H9 (cell line): ENCODE measurements at regions not wholly inside any gene's neighbourhood (a gene's known extent, or its start where the extent isn't known, plus 50 kb on each side); places are given as distances from the start of the nearest gene placed in this dataset.

Experiments
- DNase-seq: peaks from one replicate; pipeline ENCODE4 v3.0.0-alpha.2; 2017
- H2AFZ ChIP-seq: one replicate; pipeline ENCODE4 v1.6.1; 2013; ENCODE audit warnings: mild to moderate bottlenecking, low read length, control low read depth, moderate library complexity
- H2AK5ac ChIP-seq: 2 replicates; pipeline ENCODE4 v1.6.1; 2013; ENCODE audit warnings: low read length, control low read depth, mixed read lengths; ENCODE audit not compliant: insufficient read length
- H2BK120ac ChIP-seq: one replicate; pipeline ENCODE4 v1.6.1; 2013; ENCODE audit warnings: low read depth, mild to moderate bottlenecking, low read length, control low read depth, inconsistent platforms; ENCODE audit not compliant: poor library complexity, severe bottlenecking
- H2BK12ac ChIP-seq: 2 replicates; pipeline ENCODE4 v1.6.1; 2013; ENCODE audit warnings: low read length, control low read depth, mixed read lengths, low read depth; ENCODE audit not compliant: insufficient read length
- H2BK15ac ChIP-seq: 2 replicates; pipeline ENCODE4 v1.6.1; 2013; ENCODE audit warnings: low read depth, low read length, control low read depth
- H2BK20ac ChIP-seq: one replicate; pipeline ENCODE4 v1.6.1; 2013; ENCODE audit warnings: low read depth, mild to moderate bottlenecking, low read length, control low read depth, inconsistent platforms; ENCODE audit not compliant: poor library complexity, severe bottlenecking
- H2BK5ac ChIP-seq: 2 replicates; pipeline ENCODE4 v1.6.1; 2013; ENCODE audit warnings: low read length, control low read depth, mixed read lengths; ENCODE audit not compliant: insufficient read length
- H3K14ac ChIP-seq: 2 replicates; pipeline ENCODE4 v1.6.1; 2013; ENCODE audit warnings: low read length, control low read depth; ENCODE audit not compliant: insufficient read depth
- H3K18ac ChIP-seq: 2 replicates; pipeline ENCODE4 v1.6.1; 2013; ENCODE audit warnings: low read depth, mild to moderate bottlenecking, mixed read lengths, low read length, control low read depth; ENCODE audit not compliant: insufficient read length
- H3K23ac ChIP-seq: 2 replicates; pipeline ENCODE4 v1.6.1; 2013; ENCODE audit warnings: low read length, control low read depth, mixed read lengths, low read depth; ENCODE audit not compliant: insufficient read length
- H3K23me2 ChIP-seq: 2 replicates; pipeline ENCODE4 v1.6.1; 2013; ENCODE audit warnings: low read depth, mild to moderate bottlenecking, mixed read lengths, low read length, control low read depth; ENCODE audit not compliant: insufficient read length, poor library complexity, severe bottlenecking
- H3K27ac ChIP-seq: 2 replicates; pipeline ENCODE4 v1.5.1; 2013; ENCODE audit warnings: low read length, control low read depth, mixed read lengths, low read depth; ENCODE audit not compliant: insufficient read length
- H3K27me3 ChIP-seq: 2 replicates; pipeline ENCODE4 v1.6.1; 2013; ENCODE audit warnings: low read length, control low read depth, inconsistent platforms; ENCODE audit not compliant: insufficient read depth
- H3K4ac ChIP-seq: 2 replicates; pipeline ENCODE4 v1.6.1; 2013; ENCODE audit warnings: low read depth, mild to moderate bottlenecking, control low read depth, inconsistent platforms, low read length, moderate library complexity
- H3K4me1 ChIP-seq: 2 replicates; pipeline ENCODE4 v1.6.1; 2013; ENCODE audit warnings: low read length, control low read depth, inconsistent platforms; ENCODE audit not compliant: insufficient read depth
- H3K4me2 ChIP-seq: 2 replicates; pipeline ENCODE4 v1.6.1; 2013; ENCODE audit warnings: low read length, control low read depth, mixed read lengths; ENCODE audit not compliant: insufficient read length, insufficient read depth
- H3K56ac ChIP-seq: 2 replicates; pipeline ENCODE4 v1.6.1; 2013; ENCODE audit warnings: low read depth, mild to moderate bottlenecking, mixed read lengths, low read length, control low read depth; ENCODE audit not compliant: insufficient read length
- H3K79me1 ChIP-seq: 2 replicates; pipeline ENCODE4 v1.6.1; 2013; ENCODE audit warnings: low read depth, mild to moderate bottlenecking, moderate library complexity, low read length, control low read depth, inconsistent platforms; ENCODE audit not compliant: insufficient read depth, poor library complexity, severe bottlenecking
- H3K79me2 ChIP-seq: 2 replicates; pipeline ENCODE4 v1.6.1; 2013; ENCODE audit warnings: low read length, control low read depth, inconsistent platforms; ENCODE audit not compliant: insufficient read depth
- H3K9ac ChIP-seq: 2 replicates; pipeline ENCODE4 v1.6.1; 2013; ENCODE audit warnings: low read length, control low read depth, mixed read lengths; ENCODE audit not compliant: insufficient read length; ENCODE audit errors: extremely low read depth
- H3K9me3 ChIP-seq: one replicate; pipeline ENCODE4 v1.6.1; 2013; ENCODE audit warnings: low read depth, low read length, inconsistent platforms; ENCODE audit not compliant: control insufficient read depth
- H3T11ph ChIP-seq: one replicate; pipeline ENCODE4 v1.6.1; 2013; ENCODE audit warnings: mild to moderate bottlenecking, low read length, control low read depth, inconsistent platforms
- H4K20me1 ChIP-seq: one replicate; pipeline ENCODE4 v1.6.1; 2013; ENCODE audit not compliant: control insufficient read depth, insufficient read length, insufficient read depth
- H4K5ac ChIP-seq: 2 replicates; pipeline ENCODE4 v1.6.1; 2013; ENCODE audit warnings: low read depth, mild to moderate bottlenecking, mixed read lengths, low read length, control low read depth; ENCODE audit not compliant: insufficient read length
- H4K8ac ChIP-seq: replicated peaks from 2 replicates; pipeline ENCODE4 v1.6.1; 2013; ENCODE audit warnings: low read length, control low read depth, mixed read lengths, low read depth; ENCODE audit not compliant: insufficient read length
- H4K91ac ChIP-seq: 2 replicates; pipeline ENCODE4 v1.6.1; 2013; ENCODE audit warnings: low read depth, mild to moderate bottlenecking, moderate library complexity, mixed read lengths, low read length, control low read depth; ENCODE audit not compliant: insufficient read length
- H3K27ac Mint-ChIP-seq, 3 experiments: 2 replicates in 2 of 3; 3 replicates in 1 of 3; pipeline ENCODE4 v1.8.0; 2020 to 2021; ENCODE audit warnings: mixed read lengths in 3 of 3, mild to moderate bottlenecking in 1 of 3, moderate library complexity in 1 of 3
- H3K27me3 Mint-ChIP-seq: 2 replicates; pipeline ENCODE4 v1.8.0; 2021; ENCODE audit warnings: low read depth, mild to moderate bottlenecking, moderate library complexity, mixed read lengths
- H3K36me3 Mint-ChIP-seq, 3 experiments: 2 replicates in 2 of 3; 3 replicates in 1 of 3; pipeline ENCODE4 v1.8.0; 2020 to 2021; ENCODE audit warnings: low read depth in 3 of 3, mixed read lengths in 3 of 3; ENCODE audit not compliant: insufficient read depth in 1 of 3
- H3K4me1 Mint-ChIP-seq, 2 experiments: 2 replicates each; pipeline ENCODE4 v1.8.0; 2020; ENCODE audit warnings: mixed read lengths in 2 of 2
- H3K4me3 Mint-ChIP-seq, 2 experiments: 2 replicates in 1 of 2; 3 replicates in 1 of 2; pipeline ENCODE4 v1.8.0; 2020 to 2021; ENCODE audit warnings: mild to moderate bottlenecking in 2 of 2, mixed read lengths in 2 of 2, moderate library complexity in 1 of 2
- H3K9me3 Mint-ChIP-seq, 2 experiments: 2 replicates in 1 of 2; 3 replicates in 1 of 2; pipeline ENCODE4 v1.8.0; 2020; ENCODE audit warnings: mild to moderate bottlenecking in 2 of 2, mixed read lengths in 2 of 2, moderate library complexity in 1 of 2
- TF ChIP-seq, protein P1 (sequence below): fragments of 200-600 bp; sonication (generic); conservative IDR thresholded peaks from 3 replicates; pipeline ENCODE4 v1.8.0; 2021; ENCODE audit warnings: antibody characterized with exemption, mild to moderate bottlenecking

- no peak overlapping the region; a peak in 1 of 7 replicates for H3K27ac Mint-ChIP-seq
- no peak for DNase-seq
Observed at GRCh38 chr2:35408320-35408719, 947.3 kb upstream of the CRIM1 start.

More at GRCh38 chr2:35408320-35408719, 947.3 kb upstream of the CRIM1 start:
- H3K4me1 ChIP-seq = no peaks in the 10 kb centered on the region
- no peaks in the 10 kb centered on the region; a peak in 1 of 5 replicates for H3K9me3 Mint-ChIP-seq
- no peaks in the 10 kb centered on the region for H3K36me3 Mint-ChIP-seq
- H3K4ac ChIP-seq = no peak overlapping the region
- H3K79me2 ChIP-seq = no peaks in the 10 kb centered on the region
- H3K4me3 Mint-ChIP-seq = no peak overlapping the region
- H3K4me1 Mint-ChIP-seq = peaks cover 11 to 20% of the 10 kb centered on the region in 2 experiments
- no peak overlapping the region for H2BK5ac ChIP-seq
- TF ChIP-seq, protein P1, sequence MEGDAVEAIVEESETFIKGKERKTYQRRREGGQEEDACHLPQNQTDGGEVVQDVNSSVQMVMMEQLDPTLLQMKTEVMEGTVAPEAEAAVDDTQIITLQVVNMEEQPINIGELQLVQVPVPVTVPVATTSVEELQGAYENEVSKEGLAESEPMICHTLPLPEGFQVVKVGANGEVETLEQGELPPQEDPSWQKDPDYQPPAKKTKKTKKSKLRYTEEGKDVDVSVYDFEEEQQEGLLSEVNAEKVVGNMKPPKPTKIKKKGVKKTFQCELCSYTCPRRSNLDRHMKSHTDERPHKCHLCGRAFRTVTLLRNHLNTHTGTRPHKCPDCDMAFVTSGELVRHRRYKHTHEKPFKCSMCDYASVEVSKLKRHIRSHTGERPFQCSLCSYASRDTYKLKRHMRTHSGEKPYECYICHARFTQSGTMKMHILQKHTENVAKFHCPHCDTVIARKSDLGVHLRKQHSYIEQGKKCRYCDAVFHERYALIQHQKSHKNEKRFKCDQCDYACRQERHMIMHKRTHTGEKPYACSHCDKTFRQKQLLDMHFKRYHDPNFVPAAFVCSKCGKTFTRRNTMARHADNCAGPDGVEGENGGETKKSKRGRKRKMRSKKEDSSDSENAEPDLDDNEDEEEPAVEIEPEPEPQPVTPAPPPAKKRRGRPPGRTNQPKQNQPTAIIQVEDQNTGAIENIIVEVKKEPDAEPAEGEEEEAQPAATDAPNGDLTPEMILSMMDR = no peak; the same call in 2 of the 3 replicates
- no peak overlapping the region for H2BK120ac ChIP-seq
- no peaks in the 10 kb centered on the region for H3K27me3 ChIP-seq
- no peak overlapping the region for H2AK5ac ChIP-seq
- H3K79me1 ChIP-seq = no peaks in the 10 kb centered on the region
- no peak overlapping the region for H2BK20ac ChIP-seq
- no peak overlapping the region for H3K18ac ChIP-seq
- no peak overlapping the region for H2AFZ ChIP-seq
- H4K20me1 ChIP-seq = no peaks in the 10 kb centered on the region
- no peaks in the 10 kb centered on the region for H3K23me2 ChIP-seq
- H3K9me3 ChIP-seq = no peaks in the 10 kb centered on the region
- H3K4me2 ChIP-seq = no peak overlapping the region
- H4K5ac ChIP-seq = no peak overlapping the region
- no peak overlapping the region for H3K56ac ChIP-seq
- no peak overlapping the region for H3K23ac ChIP-seq
- H3T11ph ChIP-seq = no peak overlapping the region
- no peak overlapping the region for H3K27ac ChIP-seq
- H2BK12ac ChIP-seq = no peak overlapping the region
- no peak overlapping the region for H4K91ac ChIP-seq
- H3K27me3 Mint-ChIP-seq = peaks cover 1% of the 10 kb centered on the region; the same call in 1 of the 2 replicates
- H4K8ac ChIP-seq = no peak overlapping the region
- no peak overlapping the region for H3K14ac ChIP-seq
- no peak overlapping the region for H2BK15ac ChIP-seq
- no peak overlapping the region for H3K9ac ChIP-seq
